ENCODE measurements at regions not wholly inside any gene's neighbourhood (a gene's known extent, or its start where the extent isn't known, plus 50 kb on each side); places are given as distances from the start of the nearest gene placed in this dataset.

DNA sequence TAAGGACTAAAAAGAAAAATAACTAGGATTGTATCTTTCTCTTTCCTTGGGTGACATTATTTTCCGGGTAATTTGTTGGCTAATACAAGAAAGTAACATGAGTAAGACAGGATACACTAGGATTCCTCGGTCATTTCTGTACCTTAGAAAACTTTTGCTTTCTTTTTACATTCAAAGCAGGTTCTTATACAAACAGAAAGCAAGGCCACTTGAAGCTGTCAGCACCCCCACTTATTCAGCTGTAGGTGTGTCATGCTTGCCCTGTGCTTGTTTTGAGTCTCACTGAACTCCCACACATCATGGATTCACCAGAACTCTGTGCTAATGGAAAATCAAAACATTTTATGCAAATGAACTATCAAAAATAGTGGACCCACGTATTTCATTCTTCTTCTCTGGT is 266.8 kb upstream of the CLEC14A start:
- FAIRE-seq (no peak), ATAC-seq (no peak), DNase-seq (ENCODE audit: low spot score) (no peak)
- CTCF ChIA-PET (ENCODE audit: low intra/inter-chr PET ratio, low total read pairs) = no interaction called here
- H3K79me2 ChIP-seq (ENCODE audit: insufficient read depth, low read length) = no peaks in the 10 kb centered on the region
- TF ChIP-seq KLF9 (CRISPR knock-in tag; IDR thresholded peaks at IDR 0.05; ENCODE audit: low read depth) (no peak), MIXL1 (CRISPR knock-in tag; IDR thresholded peaks at IDR 0.05) (no peak), PHF21A (CRISPR knock-in tag; IDR thresholded peaks at IDR 0.05) (no peak), HOXD1 (CRISPR knock-in tag; IDR thresholded peaks at IDR 0.05) (no peak), ZNF776 (CRISPR knock-in tag; IDR thresholded peaks at IDR 0.05) (no peak), FOXA1 (IDR thresholded peaks at IDR 0.05) (no peak), FOXA1 (CRISPR knock-in tag; IDR thresholded peaks at IDR 0.05) (no peak), RAD21 (CRISPR knock-in tag; IDR thresholded peaks at IDR 0.05) (no peak), ZNF75D (CRISPR knock-in tag; IDR thresholded peaks at IDR 0.05; ENCODE audit: borderline replicate concordance) (no peak), XBP1 (CRISPR knock-in tag; IDR thresholded peaks at IDR 0.05) (no peak), BORCS8-MEF2B (CRISPR knock-in tag; IDR thresholded peaks at IDR 0.05) (no peak), ZNF772 (CRISPR knock-in tag; IDR thresholded peaks at IDR 0.05) (no peak), ZNF121 (CRISPR knock-in tag; IDR thresholded peaks at IDR 0.05) (no peak), MEIS2 (CRISPR knock-in tag; IDR thresholded peaks at IDR 0.05) (no peak), ZNF138 (CRISPR knock-in tag; IDR thresholded peaks at IDR 0.05; ENCODE audit: low read depth) (no peak), ZNF3 (CRISPR knock-in tag; IDR thresholded peaks at IDR 0.05) (no peak)
- TF ChIP-seq, protein P1, sequence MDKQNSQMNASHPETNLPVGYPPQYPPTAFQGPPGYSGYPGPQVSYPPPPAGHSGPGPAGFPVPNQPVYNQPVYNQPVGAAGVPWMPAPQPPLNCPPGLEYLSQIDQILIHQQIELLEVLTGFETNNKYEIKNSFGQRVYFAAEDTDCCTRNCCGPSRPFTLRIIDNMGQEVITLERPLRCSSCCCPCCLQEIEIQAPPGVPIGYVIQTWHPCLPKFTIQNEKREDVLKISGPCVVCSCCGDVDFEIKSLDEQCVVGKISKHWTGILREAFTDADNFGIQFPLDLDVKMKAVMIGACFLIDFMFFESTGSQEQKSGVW (CRISPR knock-in tag; IDR thresholded peaks at IDR 0.05; ENCODE audit: borderline replicate concordance) = no peak
- TF ChIP-seq, protein P2, sequence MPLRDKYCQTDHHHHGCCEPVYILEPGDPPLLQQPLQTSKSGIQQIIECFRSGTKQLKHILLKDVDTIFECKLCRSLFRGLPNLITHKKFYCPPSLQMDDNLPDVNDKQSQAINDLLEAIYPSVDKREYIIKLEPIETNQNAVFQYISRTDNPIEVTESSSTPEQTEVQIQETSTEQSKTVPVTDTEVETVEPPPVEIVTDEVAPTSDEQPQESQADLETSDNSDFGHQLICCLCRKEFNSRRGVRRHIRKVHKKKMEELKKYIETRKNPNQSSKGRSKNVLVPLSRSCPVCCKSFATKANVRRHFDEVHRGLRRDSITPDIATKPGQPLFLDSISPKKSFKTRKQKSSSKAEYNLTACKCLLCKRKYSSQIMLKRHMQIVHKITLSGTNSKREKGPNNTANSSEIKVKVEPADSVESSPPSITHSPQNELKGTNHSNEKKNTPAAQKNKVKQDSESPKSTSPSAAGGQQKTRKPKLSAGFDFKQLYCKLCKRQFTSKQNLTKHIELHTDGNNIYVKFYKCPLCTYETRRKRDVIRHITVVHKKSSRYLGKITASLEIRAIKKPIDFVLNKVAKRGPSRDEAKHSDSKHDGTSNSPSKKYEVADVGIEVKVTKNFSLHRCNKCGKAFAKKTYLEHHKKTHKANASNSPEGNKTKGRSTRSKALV (CRISPR knock-in tag; IDR thresholded peaks at IDR 0.05) = no peak
- TF ChIP-seq, protein P3, sequence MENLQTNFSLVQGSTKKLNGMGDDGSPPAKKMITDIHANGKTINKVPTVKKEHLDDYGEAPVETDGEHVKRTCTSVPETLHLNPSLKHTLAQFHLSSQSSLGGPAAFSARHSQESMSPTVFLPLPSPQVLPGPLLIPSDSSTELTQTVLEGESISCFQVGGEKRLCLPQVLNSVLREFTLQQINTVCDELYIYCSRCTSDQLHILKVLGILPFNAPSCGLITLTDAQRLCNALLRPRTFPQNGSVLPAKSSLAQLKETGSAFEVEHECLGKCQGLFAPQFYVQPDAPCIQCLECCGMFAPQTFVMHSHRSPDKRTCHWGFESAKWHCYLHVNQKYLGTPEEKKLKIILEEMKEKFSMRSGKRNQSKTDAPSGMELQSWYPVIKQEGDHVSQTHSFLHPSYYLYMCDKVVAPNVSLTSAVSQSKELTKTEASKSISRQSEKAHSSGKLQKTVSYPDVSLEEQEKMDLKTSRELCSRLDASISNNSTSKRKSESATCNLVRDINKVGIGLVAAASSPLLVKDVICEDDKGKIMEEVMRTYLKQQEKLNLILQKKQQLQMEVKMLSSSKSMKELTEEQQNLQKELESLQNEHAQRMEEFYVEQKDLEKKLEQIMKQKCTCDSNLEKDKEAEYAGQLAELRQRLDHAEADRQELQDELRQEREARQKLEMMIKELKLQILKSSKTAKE (CRISPR knock-in tag; IDR thresholded peaks at IDR 0.05; ENCODE audit: borderline replicate concordance) = no peak
- in situ Hi-C loops (cut with HindIII; ENCODE audit: extremely low pct_ligation_motif_present, low pct_unique_long_range_greater_than_20kb) = no loop called here
- H3K27me3 ChIP-seq (ENCODE audit: control insufficient read depth in 1 of 2, insufficient read depth in 2 of 2, low read length in 2 of 2) = no peaks in the 10 kb centered on the region
- POLR2A ChIA-PET = no interaction called here
- H3K4me1 ChIP-seq (ENCODE audit: insufficient read depth, low read length) = no peaks in the 10 kb centered on the region
- no peak overlapping the region for H3K4me2 ChIP-seq (ENCODE audit: low read depth, low read length)
- no peaks in the 10 kb centered on the region for H3K36me3 ChIP-seq (replicated peaks in 1 of 2; ENCODE audit: control insufficient read depth in 1 of 2, insufficient read depth in 2 of 2, low read length in 2 of 2)
- 16% methylated on average over 3 of the region's 3 CpGs for WGBS (ENCODE audit: low lambda C conversion rate)
- 0 out of 2 replicates have a peak, but pooled peaks cover under 1% of the 10 kb centered on the region for H3K9me3 ChIP-seq (ENCODE audit: low read length)
- no peak overlapping the region for H2AFZ ChIP-seq (ENCODE audit: low read length)
- H3K27ac ChIP-seq (ENCODE audit: extremely low read length, insufficient read depth, low read length) = no peak overlapping the region
- H4K20me1 ChIP-seq (ENCODE audit: insufficient read depth, low read length) = no peaks in the 10 kb centered on the region
- no TSS peak for BruUV-seq (replicated peaks)
- H3K4me3 ChIP-seq (replicated peaks in 1 of 3; ENCODE audit: insufficient read depth in 1 of 3, low read depth in 2 of 3, low read length in 3 of 3) = no peak overlapping the region
- intact Hi-C loops (cut with micrococcal nuclease; ENCODE audit: unreplicated experiment) = no loop called here
- H3K9ac ChIP-seq (ENCODE audit: insufficient read depth, low read depth, low read length) = no peak overlapping the region

All from HepG2 (cell line).